IPS DF 4.7 (cell line): ENCODE measurements at regions not wholly inside any gene's neighbourhood (a gene's known extent, or its start where the extent isn't known, plus 50 kb on each side); places are given as distances from the start of the nearest gene placed in this dataset.

ENCODE experiments used
- DNase-seq: peaks from one replicate; pipeline ENCODE4 v3.0.0-alpha.2; 2013; ENCODE audit warnings: low spot score; ENCODE audit errors: extremely low read depth

GRCh38 chr2:12649602-12650400, 66.9 kb upstream of the TRIB2 start:
- DNase-seq, result no peak

GRCh38 chr2:12651641-12652040, 65.1 kb upstream of the TRIB2 start:
- DNase-seq, result no peak

GRCh38 chr2:12652723-12653122, 64.0 kb upstream of the TRIB2 start:
- no peak for DNase-seq

- no peak for DNase-seq
Observed at GRCh38 chr2:12657560-12657959, 59.2 kb upstream of the TRIB2 start.

- no peak for DNase-seq
Observed at GRCh38 chr2:12658310-12658945, 58.3 kb upstream of the TRIB2 start.

- DNase-seq, result no peak
Observed at GRCh38 chr2:12661489-12661888, 55.2 kb upstream of the TRIB2 start.

- no peak for DNase-seq
Observed at GRCh38 chr2:12663306-12664037, 53.3 kb upstream of the TRIB2 start.

- DNase-seq, result no peak
Observed at GRCh38 chr2:12665334-12665733, 51.4 kb upstream of the TRIB2 start.

- no peak for DNase-seq
Observed at GRCh38 chr2:12666445-12666844, 50.3 kb upstream of the TRIB2 start.
